ENCODE measurements at regions not wholly inside any gene's neighbourhood (a gene's known extent, or its start where the extent isn't known, plus 50 kb on each side); places are given as distances from the start of the nearest gene placed in this dataset.

GRCh38 chr10:24149640-24150039, 59.3 kb upstream of the KIAA1217 start:
- ChIA-PET CTCF (no interaction called here), POLR2A (no interaction called here)
- no peaks in the 10 kb centered on the region for H3K36me3 ChIP-seq (ENCODE audit: control insufficient read depth in 2 of 2, insufficient read depth in 1 of 2, low read length in 2 of 2)
- no peak overlapping the region for H3K4me3 ChIP-seq (ENCODE audit: low read depth, low read length)
- H3K27ac ChIP-seq (ENCODE audit: extremely low read depth, low read depth, low read length), result no peak overlapping the region
- no peaks in the 10 kb centered on the region for H3K9me3 ChIP-seq (ENCODE audit: control insufficient read depth, insufficient read depth, low read depth, low read length)
- no peaks in the 10 kb centered on the region for H3K4me1 ChIP-seq (ENCODE audit: control insufficient read depth, insufficient read depth, low read length)
- no peak for TF ChIP-seq ZNF37A (tag by site-specific recombination; IDR thresholded peaks at IDR 0.05)
- TF ChIP-seq ZNF549 (tag by site-specific recombination; IDR thresholded peaks at IDR 0.05), result no peak
- no peak for TF ChIP-seq ZNF558 (tag by site-specific recombination; IDR thresholded peaks at IDR 0.05)
- TF ChIP-seq RBAK (tag by site-specific recombination; IDR thresholded peaks at IDR 0.05), result no peak
- TF ChIP-seq ZBTB10 (tag by site-specific recombination; IDR thresholded peaks at IDR 0.05), result no peak
- TF ChIP-seq ZNF174 (tag by site-specific recombination; IDR thresholded peaks at IDR 0.05), result no peak
- no peak for TF ChIP-seq ZNF341 (tag by site-specific recombination; IDR thresholded peaks at IDR 0.05; ENCODE audit: low read depth)
- TF ChIP-seq ZBTB48 (tag by site-specific recombination; IDR thresholded peaks at IDR 0.05), result no peak

GRCh38 chr10:24150853-24151252, 58.1 kb upstream of the KIAA1217 start:
- ChIA-PET CTCF (no interaction called here), POLR2A (no interaction called here)

More at GRCh38 chr10:24150853-24151252, 58.1 kb upstream of the KIAA1217 start:
- H3K4me3 ChIP-seq (ENCODE audit: low read depth, low read length), result no peak overlapping the region
- no peaks in the 10 kb centered on the region for H3K36me3 ChIP-seq (ENCODE audit: control insufficient read depth in 2 of 2, insufficient read depth in 1 of 2, low read length in 2 of 2)
- H3K4me1 ChIP-seq (ENCODE audit: control insufficient read depth, insufficient read depth, low read length), result no peaks in the 10 kb centered on the region
- no peak for TF ChIP-seq OSR2 (tag by site-specific recombination; IDR thresholded peaks at IDR 0.05)
- TF ChIP-seq ZSCAN18 (tag by site-specific recombination; IDR thresholded peaks at IDR 0.05), result no peak
- no peak for TF ChIP-seq ZNF266 (tag by site-specific recombination; IDR thresholded peaks at IDR 0.05; ENCODE audit: low read depth)
- TF ChIP-seq ZNF610 (tag by site-specific recombination; IDR thresholded peaks at IDR 0.05; ENCODE audit: borderline replicate concordance), result no peak
- no peak for TF ChIP-seq ZNF350 (tag by site-specific recombination; IDR thresholded peaks at IDR 0.05)
- TF ChIP-seq ZNF398 (tag by site-specific recombination; IDR thresholded peaks at IDR 0.05), result no peak
- no peak for TF ChIP-seq ZNF121 (tag by site-specific recombination; IDR thresholded peaks at IDR 0.05)
- TF ChIP-seq ZNF580 (tag by site-specific recombination; IDR thresholded peaks at IDR 0.05), result no peak
- no peak for TF ChIP-seq REPIN1 (tag by site-specific recombination; IDR thresholded peaks at IDR 0.05; ENCODE audit: low read depth)
- TF ChIP-seq ZNF843 (tag by site-specific recombination; IDR thresholded peaks at IDR 0.05), result no peak
- TF ChIP-seq ZNF677 (tag by site-specific recombination; IDR thresholded peaks at IDR 0.05), result no peak
- no peak for TF ChIP-seq ZNF571 (tag by site-specific recombination; IDR thresholded peaks at IDR 0.05)
- no peak for TF ChIP-seq ZNF133 (tag by site-specific recombination; IDR thresholded peaks at IDR 0.05)
- TF ChIP-seq ZNF10 (tag by site-specific recombination; IDR thresholded peaks at IDR 0.05), result no peak
- no peaks in the 10 kb centered on the region for H3K9me3 ChIP-seq (ENCODE audit: control insufficient read depth, insufficient read depth, low read depth, low read length)
- H3K27ac ChIP-seq (ENCODE audit: extremely low read depth, low read depth, low read length), result no peak overlapping the region

Measured in HEK293 (cell line).